ENCODE measurements at regions not wholly inside any gene's neighbourhood (a gene's known extent, or its start where the extent isn't known, plus 50 kb on each side); places are given as distances from the start of the nearest gene placed in this dataset.

- Histone ChIP-seq H2AFZ (no peak overlapping the region), H4K20me1 (ENCODE audit: insufficient read depth, poor library complexity, severe bottlenecking) (no peaks in the 10 kb centered on the region), H3K79me2 (no peaks in the 10 kb centered on the region), H3K4me1 (ENCODE audit: insufficient read depth) (no peaks in the 10 kb centered on the region), H3K27ac (no peak overlapping the region), H3K9me3 (ENCODE audit: low read depth) (no peaks in the 10 kb centered on the region), H3K4me3 (no peak overlapping the region), H3K36me3 (replicated peaks; ENCODE audit: insufficient read depth, low read depth) (no peaks in the 10 kb centered on the region), H3K9me2 (replicated peaks; ENCODE audit: insufficient read depth) (no peaks in the 10 kb centered on the region), H3K4me2 (no peak overlapping the region), H3K27me3 (peaks cover 3% of the 10 kb centered on the region)
- 68% methylated on average over 2 of the region's 2 CpGs for WGBS (ENCODE audit: low lambda C conversion rate, missing lambda C conversion rate)
- TF ChIP-seq CTCF (IDR thresholded peaks at IDR 0.05; ENCODE audit: poor library complexity) (no peak), EZH2phosphoT487 (IDR thresholded peaks at IDR 0.05; ENCODE audit: low read depth, severe bottlenecking, unreplicated experiment) (no peak), EZH2 (IDR thresholded peaks at IDR 0.05; ENCODE audit: borderline replicate concordance) (no peak)
- DNase-seq (ENCODE audit: low spot score) = no peak
Observed at GRCh38 chr20:40943591-40943990, 85.0 kb upstream of the TOP1 start.

- H3K36me3 ChIP-seq (replicated peaks; ENCODE audit: insufficient read depth, low read depth) = no peaks in the 10 kb centered on the region
- TF ChIP-seq EZH2phosphoT487 (IDR thresholded peaks at IDR 0.05; ENCODE audit: low read depth, severe bottlenecking, unreplicated experiment) = no peak
- H4K20me1 ChIP-seq (ENCODE audit: insufficient read depth, poor library complexity, severe bottlenecking) = no peaks in the 10 kb centered on the region
- H3K4me1 ChIP-seq (ENCODE audit: insufficient read depth) = no peaks in the 10 kb centered on the region
- no peaks in the 10 kb centered on the region for H3K9me3 ChIP-seq (ENCODE audit: low read depth)
- DNase-seq (ENCODE audit: low spot score) = no peak
- no peaks in the 10 kb centered on the region for H3K79me2 ChIP-seq
- peaks cover 3% of the 10 kb centered on the region for H3K27me3 ChIP-seq
- H3K27ac ChIP-seq = no peak overlapping the region
- no peak overlapping the region for H2AFZ ChIP-seq
- 60% methylated on average over 5 of the region's 5 CpGs for WGBS (ENCODE audit: low lambda C conversion rate, missing lambda C conversion rate)
- H3K4me3 ChIP-seq = no peak overlapping the region
- no peaks in the 10 kb centered on the region for H3K9me2 ChIP-seq (replicated peaks; ENCODE audit: insufficient read depth)
- H3K4me2 ChIP-seq = no peak overlapping the region
Observed at GRCh38 chr20:40945189-40945588, 83.4 kb upstream of the TOP1 start.

- peaks cover 3% of the 10 kb centered on the region for H3K27me3 ChIP-seq
- TF ChIP-seq EZH2 (IDR thresholded peaks at IDR 0.05; ENCODE audit: borderline replicate concordance) (no peak), CTCF (IDR thresholded peaks at IDR 0.05; ENCODE audit: poor library complexity) (peak; percentile 76)
- no peaks in the 10 kb centered on the region for H3K4me1 ChIP-seq (ENCODE audit: insufficient read depth)
- WGBS (ENCODE audit: low lambda C conversion rate, missing lambda C conversion rate) = 55% methylated on average over 12 of the region's 12 CpGs
- peak; percentile 83 for DNase-seq (ENCODE audit: low spot score)
- H3K4me2 ChIP-seq = no peak overlapping the region
- no peak overlapping the region for H3K27ac ChIP-seq
- no peaks in the 10 kb centered on the region for H3K9me3 ChIP-seq (ENCODE audit: low read depth)
- H3K9me2 ChIP-seq (replicated peaks; ENCODE audit: insufficient read depth) = no peaks in the 10 kb centered on the region
- H3K36me3 ChIP-seq (replicated peaks; ENCODE audit: insufficient read depth, low read depth) = no peaks in the 10 kb centered on the region
- no peak overlapping the region for H3K4me3 ChIP-seq
- no peaks in the 10 kb centered on the region for H4K20me1 ChIP-seq (ENCODE audit: insufficient read depth, poor library complexity, severe bottlenecking)
- no peaks in the 10 kb centered on the region for H3K79me2 ChIP-seq
- no peak overlapping the region for H2AFZ ChIP-seq
Observed at GRCh38 chr20:40945754-40946450, 82.7 kb upstream of the TOP1 start.

- WGBS (ENCODE audit: low lambda C conversion rate, missing lambda C conversion rate) = 92% methylated on average over 11 of the region's 11 CpGs
- Histone ChIP-seq H3K9me3 (ENCODE audit: low read depth) (no peaks in the 10 kb centered on the region), H3K4me2 (no peak overlapping the region), H3K27ac (no peak overlapping the region), H3K27me3 (peaks cover 3% of the 10 kb centered on the region), H3K4me1 (ENCODE audit: insufficient read depth) (no peaks in the 10 kb centered on the region), H2AFZ (no peak overlapping the region), H3K4me3 (no peak overlapping the region), H4K20me1 (ENCODE audit: insufficient read depth, poor library complexity, severe bottlenecking) (no peaks in the 10 kb centered on the region), H3K79me2 (no peaks in the 10 kb centered on the region), H3K9me2 (replicated peaks; ENCODE audit: insufficient read depth) (no peaks in the 10 kb centered on the region), H3K36me3 (replicated peaks; ENCODE audit: insufficient read depth, low read depth) (no peaks in the 10 kb centered on the region)
- no peak for DNase-seq (ENCODE audit: low spot score)
- TF ChIP-seq EZH2phosphoT487 (IDR thresholded peaks at IDR 0.05; ENCODE audit: low read depth, severe bottlenecking, unreplicated experiment) (no peak), CTCF (IDR thresholded peaks at IDR 0.05; ENCODE audit: poor library complexity) (no peak)
Observed at GRCh38 chr20:40946451-40946850, 82.2 kb upstream of the TOP1 start.

Data from hepatocyte (in vitro differentiated cells).